ENCODE measurements at regions not wholly inside any gene's neighbourhood (a gene's known extent, or its start where the extent isn't known, plus 50 kb on each side); places are given as distances from the start of the nearest gene placed in this dataset.

DNA sequence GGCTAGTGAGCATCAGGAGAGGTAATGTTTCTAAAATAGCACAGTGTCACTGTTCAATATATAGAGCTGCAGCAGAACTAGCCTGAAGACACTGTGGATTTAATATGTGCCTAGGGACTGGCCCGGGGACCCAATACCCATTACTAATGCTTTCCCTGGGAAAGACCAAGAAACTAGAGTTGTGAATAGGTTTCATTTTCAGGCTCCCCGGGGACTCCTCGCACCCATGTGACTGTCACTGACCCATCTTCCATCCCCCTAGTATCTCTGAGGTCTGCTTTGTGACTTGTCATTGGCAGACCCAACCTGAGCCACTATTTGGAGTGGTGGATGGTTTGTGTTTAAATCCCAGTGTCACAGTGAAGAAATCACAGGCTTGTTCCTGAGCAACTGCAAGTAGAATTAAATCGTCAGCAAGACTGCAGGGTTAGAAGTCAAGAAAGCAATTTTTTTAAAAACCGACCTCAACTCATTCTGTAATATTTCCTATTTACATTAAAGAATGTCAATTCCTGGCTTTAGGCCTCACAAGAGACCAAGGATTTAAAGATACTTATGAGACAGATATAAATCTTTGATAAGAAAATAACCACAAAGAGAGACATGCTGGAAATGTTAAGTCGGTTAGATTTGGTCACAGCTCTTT lies 130.0 kb upstream of the TNR start:
- Mint-ChIP-seq H3K27ac (ENCODE audit: unreplicated experiment) (no peak overlapping the region), H3K4me3 (ENCODE audit: unreplicated experiment) (no peak overlapping the region), H3K36me3 (ENCODE audit: low read depth, unreplicated experiment) (no peaks in the 10 kb centered on the region), H3K4me1 (ENCODE audit: low read depth, unreplicated experiment) (no peaks in the 10 kb centered on the region), H3K27me3 (ENCODE audit: low read depth, unreplicated experiment) (peaks cover 48% of the 10 kb centered on the region), H3K9me3 (ENCODE audit: unreplicated experiment) (peaks cover 5% of the 10 kb centered on the region)
- H3K27ac ChIP-seq (ENCODE audit: low read depth, low read length), result no peak overlapping the region
- H4K20me1 ChIP-seq (ENCODE audit: insufficient read depth, low read length), result no peaks in the 10 kb centered on the region
- no peaks in the 10 kb centered on the region for H3K9me3 ChIP-seq (ENCODE audit: insufficient read depth, low read depth, low read length)
- TF ChIP-seq, protein P1, sequence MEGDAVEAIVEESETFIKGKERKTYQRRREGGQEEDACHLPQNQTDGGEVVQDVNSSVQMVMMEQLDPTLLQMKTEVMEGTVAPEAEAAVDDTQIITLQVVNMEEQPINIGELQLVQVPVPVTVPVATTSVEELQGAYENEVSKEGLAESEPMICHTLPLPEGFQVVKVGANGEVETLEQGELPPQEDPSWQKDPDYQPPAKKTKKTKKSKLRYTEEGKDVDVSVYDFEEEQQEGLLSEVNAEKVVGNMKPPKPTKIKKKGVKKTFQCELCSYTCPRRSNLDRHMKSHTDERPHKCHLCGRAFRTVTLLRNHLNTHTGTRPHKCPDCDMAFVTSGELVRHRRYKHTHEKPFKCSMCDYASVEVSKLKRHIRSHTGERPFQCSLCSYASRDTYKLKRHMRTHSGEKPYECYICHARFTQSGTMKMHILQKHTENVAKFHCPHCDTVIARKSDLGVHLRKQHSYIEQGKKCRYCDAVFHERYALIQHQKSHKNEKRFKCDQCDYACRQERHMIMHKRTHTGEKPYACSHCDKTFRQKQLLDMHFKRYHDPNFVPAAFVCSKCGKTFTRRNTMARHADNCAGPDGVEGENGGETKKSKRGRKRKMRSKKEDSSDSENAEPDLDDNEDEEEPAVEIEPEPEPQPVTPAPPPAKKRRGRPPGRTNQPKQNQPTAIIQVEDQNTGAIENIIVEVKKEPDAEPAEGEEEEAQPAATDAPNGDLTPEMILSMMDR (IDR thresholded peaks at IDR 0.05; ENCODE audit: insufficient read depth, low read depth, low read length), result no peak
- no peak for TF ChIP-seq EZH2 (IDR thresholded peaks at IDR 0.05; ENCODE audit: insufficient read depth, low read length)
- H3K27me3 ChIP-seq (ENCODE audit: insufficient read depth, low read length), result no peaks in the 10 kb centered on the region
- H3K4me3 ChIP-seq (ENCODE audit: insufficient read depth, low read depth, low read length), result no peak overlapping the region
- no peaks in the 10 kb centered on the region for H3K79me2 ChIP-seq (ENCODE audit: insufficient read depth, low read length)
- no peaks in the 10 kb centered on the region for H3K4me1 ChIP-seq (ENCODE audit: insufficient read depth, low read length)
- DNase-seq (ENCODE audit: low read depth) (no peak), FAIRE-seq (no peak)
- H3K36me3 ChIP-seq (ENCODE audit: insufficient read depth, low read length), result no peaks in the 10 kb centered on the region
- no peak overlapping the region for H2AFZ ChIP-seq (ENCODE audit: low read depth, low read length)
- no peak overlapping the region for H3K9ac ChIP-seq (ENCODE audit: low read length)
- no peak overlapping the region for H3K4me2 ChIP-seq (ENCODE audit: low read length)

DNA sequence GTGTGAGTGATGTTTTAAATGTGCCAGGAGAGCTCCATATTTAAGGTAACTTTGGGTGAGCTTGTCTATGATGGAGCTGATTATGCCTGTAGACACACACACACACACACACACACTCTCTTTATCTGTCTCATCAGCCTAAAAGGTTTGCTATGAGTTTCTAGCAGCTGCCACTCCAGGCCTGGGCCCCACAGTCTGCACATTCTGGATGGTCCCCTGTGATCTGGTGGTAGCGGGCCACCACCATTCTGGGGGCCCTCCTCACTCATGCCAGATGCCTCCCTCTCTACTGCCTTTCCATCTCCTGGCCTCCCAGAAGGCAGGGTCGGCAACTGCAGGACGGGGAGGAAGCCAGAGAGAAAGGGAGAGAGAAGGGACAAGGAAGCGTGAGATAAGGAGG lies 129.2 kb upstream of the TNR start:
- Histone ChIP-seq H3K4me1 (ENCODE audit: insufficient read depth, low read length) (no peaks in the 10 kb centered on the region), H3K27ac (ENCODE audit: low read depth, low read length) (no peak overlapping the region), H3K9ac (ENCODE audit: low read length) (no peak overlapping the region), H3K4me3 (ENCODE audit: insufficient read depth, low read depth, low read length) (no peak overlapping the region), H4K20me1 (ENCODE audit: insufficient read depth, low read length) (no peaks in the 10 kb centered on the region), H3K79me2 (ENCODE audit: insufficient read depth, low read length) (no peaks in the 10 kb centered on the region), H2AFZ (ENCODE audit: low read depth, low read length) (no peak overlapping the region), H3K27me3 (ENCODE audit: insufficient read depth, low read length) (no peaks in the 10 kb centered on the region), H3K4me2 (ENCODE audit: low read length) (no peak overlapping the region), H3K36me3 (ENCODE audit: insufficient read depth, low read length) (no peaks in the 10 kb centered on the region), H3K9me3 (ENCODE audit: insufficient read depth, low read depth, low read length) (no peaks in the 10 kb centered on the region)
- no peaks in the 10 kb centered on the region for H3K36me3 Mint-ChIP-seq (ENCODE audit: low read depth, unreplicated experiment)
- H3K27ac Mint-ChIP-seq (ENCODE audit: unreplicated experiment), result no peak overlapping the region
- peaks cover 43% of the 10 kb centered on the region for H3K27me3 Mint-ChIP-seq (ENCODE audit: low read depth, unreplicated experiment)
- no peak for DNase-seq (ENCODE audit: low read depth)
- no peaks in the 10 kb centered on the region for H3K4me1 Mint-ChIP-seq (ENCODE audit: low read depth, unreplicated experiment)
- H3K4me3 Mint-ChIP-seq (ENCODE audit: unreplicated experiment), result no peak overlapping the region
- TF ChIP-seq, protein P1 (IDR thresholded peaks at IDR 0.05; ENCODE audit: insufficient read depth, low read depth, low read length), result no peak
- H3K9me3 Mint-ChIP-seq (ENCODE audit: unreplicated experiment), result peaks cover 5% of the 10 kb centered on the region
- FAIRE-seq, result no peak

DNA sequence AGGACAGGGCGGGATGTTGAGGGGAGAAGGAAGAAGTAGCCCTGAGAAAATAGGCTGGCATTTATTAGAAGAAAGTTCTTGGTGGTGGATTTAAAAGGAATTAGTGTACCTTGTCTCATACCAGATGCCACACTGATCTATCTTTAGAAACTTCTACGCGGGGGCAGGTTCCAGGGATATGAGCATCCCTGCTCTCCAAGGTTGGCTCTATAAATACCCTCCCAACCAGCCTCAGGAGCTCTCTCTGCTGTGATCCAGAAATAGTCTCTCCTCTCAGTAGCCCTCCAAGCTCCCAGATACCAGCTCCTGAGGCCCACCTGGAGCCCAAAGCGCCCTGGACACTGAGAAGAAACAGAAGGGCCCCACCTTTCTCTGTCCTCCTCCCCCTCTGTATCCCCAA lies 128.3 kb upstream of the TNR start:
- no peak overlapping the region for H3K4me2 ChIP-seq (ENCODE audit: low read length)
- no peaks in the 10 kb centered on the region for H3K4me1 ChIP-seq (ENCODE audit: insufficient read depth, low read length)
- DNase-seq (ENCODE audit: low read depth) (no peak), FAIRE-seq (no peak)
- Mint-ChIP-seq H3K9me3 (ENCODE audit: unreplicated experiment) (peaks cover 5% of the 10 kb centered on the region), H3K4me3 (ENCODE audit: unreplicated experiment) (no peak overlapping the region), H3K27me3 (ENCODE audit: low read depth, unreplicated experiment) (peaks cover 42% of the 10 kb centered on the region), H3K27ac (ENCODE audit: unreplicated experiment) (no peak overlapping the region), H3K4me1 (ENCODE audit: low read depth, unreplicated experiment) (no peaks in the 10 kb centered on the region), H3K36me3 (ENCODE audit: low read depth, unreplicated experiment) (no peaks in the 10 kb centered on the region)
- H3K27me3 ChIP-seq (ENCODE audit: insufficient read depth, low read length), result no peaks in the 10 kb centered on the region
- no peaks in the 10 kb centered on the region for H4K20me1 ChIP-seq (ENCODE audit: insufficient read depth, low read length)
- no peak overlapping the region for H2AFZ ChIP-seq (ENCODE audit: low read depth, low read length)
- H3K9me3 ChIP-seq (ENCODE audit: insufficient read depth, low read depth, low read length), result no peaks in the 10 kb centered on the region
- no peak overlapping the region for H3K27ac ChIP-seq (ENCODE audit: low read depth, low read length)
- no peak overlapping the region for H3K9ac ChIP-seq (ENCODE audit: low read length)
- no peak overlapping the region for H3K4me3 ChIP-seq (ENCODE audit: insufficient read depth, low read depth, low read length)
- no peaks in the 10 kb centered on the region for H3K36me3 ChIP-seq (ENCODE audit: insufficient read depth, low read length)
- TF ChIP-seq, protein P1 (IDR thresholded peaks at IDR 0.05; ENCODE audit: insufficient read depth, low read depth, low read length), result no peak
- no peak for TF ChIP-seq EZH2 (IDR thresholded peaks at IDR 0.05; ENCODE audit: insufficient read depth, low read length)
- H3K79me2 ChIP-seq (ENCODE audit: insufficient read depth, low read length), result no peaks in the 10 kb centered on the region
